ENCODE measurements at regions not wholly inside any gene's neighbourhood (a gene's known extent, or its start where the extent isn't known, plus 50 kb on each side); places are given as distances from the start of the nearest gene placed in this dataset.

GRCh38 chr13:40120781-40121180, 465.3 kb downstream of the COG6 start:
- ChIA-PET POLR2A (no interaction called here), CTCF (no interaction called here)
- H3K27ac ChIP-seq (ENCODE audit: low read depth, low read length): no peak overlapping the region
- DNase-seq (ENCODE audit: low read depth, low spot score): no peak
- H3K9me3 ChIP-seq (ENCODE audit: control insufficient read depth, insufficient read depth, low read length): no peaks in the 10 kb centered on the region
- H3K4me3 ChIP-seq (ENCODE audit: low read depth, low read length): no peak overlapping the region
- H3K27me3 ChIP-seq (ENCODE audit: control insufficient read depth, insufficient read depth, low read length): no peaks in the 10 kb centered on the region
- no peak for TF ChIP-seq CTCF (IDR thresholded peaks at IDR 0.05; ENCODE audit: low read depth, low read length)

GRCh38 chr13:40121722-40122121, 466.3 kb downstream of the COG6 start:
- ChIA-PET CTCF (no interaction called here), POLR2A (no interaction called here)
- Histone ChIP-seq H3K4me3 (ENCODE audit: low read depth, low read length) (no peak overlapping the region), H3K27ac (ENCODE audit: low read depth, low read length) (no peak overlapping the region), H3K9me3 (ENCODE audit: control insufficient read depth, insufficient read depth, low read length) (no peaks in the 10 kb centered on the region), H3K27me3 (ENCODE audit: control insufficient read depth, insufficient read depth, low read length) (no peaks in the 10 kb centered on the region)
- TF ChIP-seq CTCF (IDR thresholded peaks at IDR 0.05; ENCODE audit: low read depth, low read length): no peak
- no peak for DNase-seq (ENCODE audit: low read depth, low spot score)

- Histone ChIP-seq H3K9me3 (ENCODE audit: control insufficient read depth, insufficient read depth, low read length) (no peaks in the 10 kb centered on the region; the same call in 1 of the 2 replicates), H3K4me3 (ENCODE audit: low read depth, low read length) (no peak overlapping the region), H3K27ac (ENCODE audit: low read depth, low read length) (no peak overlapping the region), H3K27me3 (ENCODE audit: control insufficient read depth, insufficient read depth, low read length) (no peaks in the 10 kb centered on the region)
- ChIA-PET POLR2A (no interaction called here), CTCF (no interaction called here)
- DNase-seq (ENCODE audit: low read depth, low spot score): no peak
- TF ChIP-seq CTCF (IDR thresholded peaks at IDR 0.05; ENCODE audit: low read depth, low read length): no peak
These were observed 468.6 kb downstream of the COG6 start for GRCh38 chr13:40123962-40124632.

- POLR2A ChIA-PET: no interaction called here
- CTCF ChIA-PET: no interaction called here
- Histone ChIP-seq H3K4me3 (ENCODE audit: low read depth, low read length) (no peak overlapping the region), H3K27me3 (ENCODE audit: control insufficient read depth, insufficient read depth, low read length) (no peaks in the 10 kb centered on the region), H3K9me3 (ENCODE audit: control insufficient read depth, insufficient read depth, low read length) (no peaks in the 10 kb centered on the region; the same call in 1 of the 2 replicates), H3K27ac (ENCODE audit: low read depth, low read length) (no peak overlapping the region)
- no peak for TF ChIP-seq CTCF (IDR thresholded peaks at IDR 0.05; ENCODE audit: low read depth, low read length)
- DNase-seq (ENCODE audit: low read depth, low spot score): no peak
These were observed 469.2 kb downstream of the COG6 start for GRCh38 chr13:40124633-40125015.

GRCh38 chr13:40125336-40125735, 469.9 kb downstream of the COG6 start:
- POLR2A ChIA-PET: no interaction called here
- no peak for DNase-seq (ENCODE audit: low read depth, low spot score)
- no peak for TF ChIP-seq CTCF (IDR thresholded peaks at IDR 0.05; ENCODE audit: low read depth, low read length)
- Histone ChIP-seq H3K27ac (ENCODE audit: low read depth, low read length) (no peak overlapping the region), H3K27me3 (ENCODE audit: control insufficient read depth, insufficient read depth, low read length) (no peaks in the 10 kb centered on the region), H3K9me3 (ENCODE audit: control insufficient read depth, insufficient read depth, low read length) (no peaks in the 10 kb centered on the region; the same call in 1 of the 2 replicates), H3K4me3 (ENCODE audit: low read depth, low read length) (no peak overlapping the region)
- CTCF ChIA-PET: no interaction called here

All from AG04450 (cell line).